LNCaP clone FGC (cell line): ENCODE measurements at regions not wholly inside any gene's neighbourhood (a gene's known extent, or its start where the extent isn't known, plus 50 kb on each side); places are given as distances from the start of the nearest gene placed in this dataset.

ENCODE experiments used
- DNase-seq: peaks from one replicate; pipeline ENCODE4 v3.0.0-alpha.2; 2011; ENCODE audit warnings: low read depth
- H3K4me3 ChIP-seq: 2 replicates; pipeline ENCODE4 v1.5.1; 2011; ENCODE audit warnings: mild to moderate bottlenecking, low read depth, low read length, control low read depth
- TF ChIP-seq, protein P1 (sequence below): IDR thresholded peaks from 2 replicates; pipeline ENCODE4 v1.5.1; 2012; ENCODE audit warnings: mild to moderate bottlenecking; ENCODE audit not compliant: control insufficient read depth, insufficient read depth; ENCODE audit errors: extremely low read depth

DNA sequence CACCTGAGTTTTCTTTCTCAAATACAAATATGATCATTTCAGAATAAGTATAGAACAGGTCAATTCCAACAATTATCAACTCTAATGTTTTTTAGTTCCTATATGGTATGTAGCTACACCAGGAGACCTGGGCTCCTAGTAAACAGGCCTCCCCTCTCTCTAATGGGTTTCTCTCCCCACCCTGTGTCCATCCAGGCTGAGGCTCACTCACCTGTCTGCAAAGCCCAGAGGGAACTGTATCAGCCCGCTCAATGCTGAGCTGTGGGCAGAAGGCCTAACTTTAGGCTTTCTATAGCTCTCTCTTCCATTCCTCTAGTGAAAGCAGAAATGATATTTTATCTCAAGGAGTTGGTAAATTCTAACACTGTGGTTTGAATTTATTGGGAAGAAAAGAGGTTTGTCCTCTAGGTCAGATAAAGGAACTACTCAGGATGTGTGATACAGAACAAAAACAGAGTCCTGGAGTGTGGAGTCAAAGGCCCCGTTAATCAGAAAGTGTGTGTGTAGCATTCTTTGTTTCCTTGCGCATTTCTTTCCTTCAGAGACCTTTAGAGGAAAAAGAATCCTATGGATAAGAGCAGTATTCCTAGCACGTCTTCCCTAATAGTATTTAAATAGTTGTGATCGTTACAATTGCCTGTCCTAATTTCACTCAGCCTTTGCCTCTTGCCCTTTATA, 408.9 kb downstream of the PYDC2 start:
- TF ChIP-seq, protein P1, sequence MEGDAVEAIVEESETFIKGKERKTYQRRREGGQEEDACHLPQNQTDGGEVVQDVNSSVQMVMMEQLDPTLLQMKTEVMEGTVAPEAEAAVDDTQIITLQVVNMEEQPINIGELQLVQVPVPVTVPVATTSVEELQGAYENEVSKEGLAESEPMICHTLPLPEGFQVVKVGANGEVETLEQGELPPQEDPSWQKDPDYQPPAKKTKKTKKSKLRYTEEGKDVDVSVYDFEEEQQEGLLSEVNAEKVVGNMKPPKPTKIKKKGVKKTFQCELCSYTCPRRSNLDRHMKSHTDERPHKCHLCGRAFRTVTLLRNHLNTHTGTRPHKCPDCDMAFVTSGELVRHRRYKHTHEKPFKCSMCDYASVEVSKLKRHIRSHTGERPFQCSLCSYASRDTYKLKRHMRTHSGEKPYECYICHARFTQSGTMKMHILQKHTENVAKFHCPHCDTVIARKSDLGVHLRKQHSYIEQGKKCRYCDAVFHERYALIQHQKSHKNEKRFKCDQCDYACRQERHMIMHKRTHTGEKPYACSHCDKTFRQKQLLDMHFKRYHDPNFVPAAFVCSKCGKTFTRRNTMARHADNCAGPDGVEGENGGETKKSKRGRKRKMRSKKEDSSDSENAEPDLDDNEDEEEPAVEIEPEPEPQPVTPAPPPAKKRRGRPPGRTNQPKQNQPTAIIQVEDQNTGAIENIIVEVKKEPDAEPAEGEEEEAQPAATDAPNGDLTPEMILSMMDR, result no peak
- no peak overlapping the region for H3K4me3 ChIP-seq
- DNase-seq, result no peak

DNA sequence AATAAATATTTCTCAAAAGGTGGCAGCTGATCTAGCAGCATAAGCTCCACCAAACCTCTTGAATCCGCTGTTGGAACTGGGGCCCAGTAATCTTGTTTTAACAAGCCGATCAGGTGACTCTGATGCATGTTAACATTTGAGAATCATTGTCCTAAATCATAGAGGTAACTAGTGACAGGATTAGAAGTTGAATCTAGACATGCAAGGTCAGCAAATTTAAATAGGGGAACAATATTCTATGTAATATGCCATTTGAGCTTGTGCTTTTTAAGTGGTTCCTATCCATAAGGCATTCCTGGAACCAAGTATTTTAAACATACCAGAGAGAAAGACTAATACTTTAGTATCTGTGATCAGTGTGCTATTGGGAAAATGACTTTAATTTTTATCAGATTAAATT, 412.8 kb downstream of the PYDC2 start:
- TF ChIP-seq, protein P1, result no peak
- no peak overlapping the region for H3K4me3 ChIP-seq
- DNase-seq, result no peak

DNA sequence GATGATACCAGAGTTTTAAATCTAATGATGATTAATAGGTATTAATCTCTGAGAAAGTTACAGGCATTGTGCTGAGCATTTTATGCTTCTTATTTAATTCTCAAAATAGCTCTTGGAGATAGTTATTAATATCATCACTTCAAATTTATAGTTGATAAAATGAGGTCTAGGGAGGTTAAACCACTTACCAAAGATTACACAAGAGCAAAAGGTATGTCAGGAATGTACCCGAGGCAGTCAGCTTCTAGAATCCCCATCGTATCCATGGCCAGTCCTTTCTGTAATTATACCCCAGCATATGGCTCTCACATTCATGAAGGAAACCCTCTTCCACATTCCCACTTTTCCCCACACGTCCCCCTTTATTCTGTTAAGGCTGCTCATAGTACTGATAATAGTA, 421.3 kb downstream of the PYDC2 start:
- DNase-seq, result no peak
- no peak overlapping the region for H3K4me3 ChIP-seq
- TF ChIP-seq, protein P1, result no peak

DNA sequence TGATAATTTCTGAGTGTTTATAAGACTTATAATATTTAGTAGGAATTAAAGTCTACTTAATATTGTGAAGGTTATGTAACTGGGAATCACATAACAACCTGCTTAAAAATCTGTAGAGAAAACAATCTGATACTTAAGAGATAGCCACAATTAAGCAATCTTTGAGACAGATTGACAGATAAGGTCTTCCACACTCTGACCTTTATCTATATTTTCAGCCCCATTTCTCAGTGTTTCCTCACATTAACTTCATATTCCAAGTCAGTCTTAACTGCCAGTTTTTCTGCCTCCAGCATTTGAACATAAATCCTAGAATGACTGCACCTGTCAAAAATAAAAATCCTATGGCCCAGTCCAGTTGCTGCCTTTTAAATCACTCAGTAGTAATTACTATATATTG, 423.2 kb downstream of the PYDC2 start:
- TF ChIP-seq, protein P1, result no peak
- DNase-seq, result no peak
- no peak overlapping the region for H3K4me3 ChIP-seq

DNA sequence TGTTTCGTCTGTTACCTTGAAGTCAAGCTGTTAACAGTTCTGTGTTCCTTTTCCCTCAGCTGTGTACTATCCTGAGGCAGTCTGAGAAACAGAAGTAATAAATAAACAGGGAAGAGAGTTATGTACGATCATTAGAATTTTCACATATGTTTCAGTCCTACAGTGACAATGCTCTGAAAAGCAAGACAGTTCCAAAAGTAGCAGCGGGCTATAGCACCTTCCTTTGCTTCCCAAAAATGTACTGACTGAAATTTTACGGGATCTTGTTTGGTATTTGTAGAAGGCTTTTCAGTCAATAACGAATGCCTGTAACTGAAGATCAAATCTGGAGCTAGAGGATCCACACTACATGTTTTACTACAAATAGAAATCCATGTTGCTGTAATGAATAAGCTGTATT, 428.1 kb downstream of the PYDC2 start:
- TF ChIP-seq, protein P1, result no peak
- DNase-seq, result no peak
- no peak overlapping the region for H3K4me3 ChIP-seq

DNA sequence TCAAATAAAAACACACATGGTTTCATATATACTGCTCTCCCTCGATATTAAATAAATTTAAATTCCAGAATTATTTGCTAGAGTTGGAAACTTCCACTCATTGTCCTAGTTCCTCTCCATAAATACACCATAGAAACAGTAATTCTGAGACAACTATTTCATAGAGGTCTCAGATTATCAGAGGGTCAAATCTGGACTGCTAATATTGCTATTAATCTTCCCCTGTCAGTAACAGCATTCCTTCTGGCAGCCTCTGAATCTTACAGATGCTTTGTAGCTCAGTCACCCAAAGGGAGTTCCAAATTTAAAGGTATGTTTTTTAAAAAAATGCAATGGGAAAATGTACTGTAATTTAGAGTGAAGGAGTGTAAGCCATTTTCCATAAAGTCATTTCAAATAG, 428.8 kb downstream of the PYDC2 start:
- TF ChIP-seq, protein P1, result no peak
- no peak overlapping the region for H3K4me3 ChIP-seq
- no peak for DNase-seq

DNA sequence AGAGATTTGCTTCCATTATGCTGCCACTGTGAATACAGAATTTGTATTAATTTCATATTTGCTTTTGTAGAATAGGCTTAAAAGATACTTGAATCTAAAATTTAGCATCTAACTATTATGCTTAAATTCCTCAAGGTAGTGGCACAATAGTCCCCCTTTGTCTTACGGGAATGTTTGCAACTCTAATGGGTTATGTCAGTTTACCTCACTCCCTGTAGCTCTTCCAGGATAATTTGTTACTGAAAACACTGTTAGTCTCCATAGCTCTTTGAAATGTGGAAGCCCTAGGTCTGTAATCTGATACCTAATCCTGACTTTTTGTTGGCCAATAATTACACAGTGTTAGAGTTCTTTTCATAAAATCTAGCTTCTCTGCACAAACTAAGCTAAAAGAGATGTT, 433.4 kb downstream of the PYDC2 start:
- DNase-seq, result no peak
- TF ChIP-seq, protein P1, result no peak
- H3K4me3 ChIP-seq, result no peak overlapping the region
